OCI-LY7 (cell line): ENCODE measurements at regions not wholly inside any gene's neighbourhood (a gene's known extent, or its start where the extent isn't known, plus 50 kb on each side); places are given as distances from the start of the nearest gene placed in this dataset.

Experiments used
- BruUV-seq: library from RNA; stranded (reverse); fragments of 400-500 nt; replicated peaks from 2 replicates; lab custom pipeline; 2021; lab: Mats Ljungman, UMichigan
- CTCF ChIA-PET: fragments of 300-600 bp; sonication (Branson Sonifier 250); formaldehyde crosslinking; loops from one replicate; lab custom pipeline; 2022; ENCODE audit warnings: antibody characterized with exemption; ENCODE audit not compliant: unreplicated experiment; lab: Charles Lee
- POLR2A ChIA-PET: fragments of 300-600 bp; sonication (Branson Sonifier 250); formaldehyde crosslinking; loops from one replicate; lab custom pipeline; 2022; ENCODE audit warnings: antibody characterized with exemption; lab: Charles Lee
- DNase-seq: peaks from one replicate; pipeline ENCODE4 v3.0.0-alpha.2; 2015; ENCODE audit warnings: low spot score
- H2AFZ ChIP-seq: fragments of 200-600 bp; sonication (generic), shearing (Covaris generic); 2 replicates; pipeline ENCODE4 v1.6.1; 2014; ENCODE audit warnings: mild to moderate bottlenecking, antibody characterized with exemption, low read length, moderate library complexity
- H3K27ac ChIP-seq: fragments of 200-600 bp; sonication (generic); 2 replicates; pipeline ENCODE4 v1.5.1; 2014; ENCODE audit warnings: mixed run types, low read depth, mild to moderate bottlenecking, moderate library complexity, low read length, inconsistent platforms; ENCODE audit not compliant: poor library complexity, severe bottlenecking
- H3K36me3 ChIP-seq: fragments of 200-600 bp; sonication (generic); 2 replicates; pipeline ENCODE4 v1.6.1; 2014; ENCODE audit warnings: mild to moderate bottlenecking, antibody characterized with exemption, low read length, moderate library complexity, mixed read lengths; ENCODE audit not compliant: insufficient read depth
- H3K4me1 ChIP-seq: fragments of 200-600 bp; sonication (generic); 2 replicates; pipeline ENCODE4 v1.5.1; 2014; ENCODE audit warnings: mild to moderate bottlenecking, low read length; ENCODE audit not compliant: insufficient read depth, poor library complexity, severe bottlenecking
- H3K4me2 ChIP-seq: fragments of 200-600 bp; sonication (generic); 2 replicates; pipeline ENCODE4 v1.6.1; 2014; ENCODE audit warnings: mild to moderate bottlenecking, low read length
- H3K4me3 ChIP-seq: fragments of 200-600 bp; sonication (generic); 2 replicates; pipeline ENCODE4 v1.5.1; 2014; ENCODE audit warnings: mild to moderate bottlenecking, low read depth, low read length; ENCODE audit not compliant: poor library complexity, severe bottlenecking
- H3K79me2 ChIP-seq: fragments of 200-600 bp; sonication (generic); 2 replicates; pipeline ENCODE4 v1.6.1; 2016; ENCODE audit warnings: low read depth, mild to moderate bottlenecking, low read length, moderate library complexity, mixed read lengths; ENCODE audit not compliant: insufficient read depth
- H3K9me2 ChIP-seq: fragments of 200-600 bp; sonication (generic); 2 replicates; pipeline ENCODE4 v1.6.1; 2016; ENCODE audit warnings: mild to moderate bottlenecking, low read length, mixed read lengths; ENCODE audit not compliant: insufficient read depth
- H3K9me3 ChIP-seq: fragments of 200-600 bp; sonication (generic); 2 replicates; pipeline ENCODE4 v1.6.1; 2014; ENCODE audit warnings: mild to moderate bottlenecking, mixed run types, low read length, mixed read lengths
- H4K20me1 ChIP-seq: fragments of 200-600 bp; sonication (generic); 2 replicates; pipeline ENCODE4 v1.6.1; 2014; ENCODE audit warnings: mild to moderate bottlenecking, antibody characterized with exemption, low read length, moderate library complexity, mixed read lengths; ENCODE audit not compliant: insufficient read depth
- EZH2phosphoT487 ChIP-seq: fragments of 200-600 bp; sonication (generic); IDR thresholded peaks from 2 replicates; pipeline ENCODE4 v1.6.1; 2018; ENCODE audit warnings: low read depth, borderline replicate concordance, mild to moderate bottlenecking, mixed run types, antibody characterized with exemption, low read length, moderate library complexity, mixed read lengths
- intact Hi-C: fragments of 100-400 bp; cut with micrococcal nuclease; formaldehyde crosslinking; loops from one replicate; pipeline ENCODE4 v1.10.0; 2022; ENCODE audit not compliant: unreplicated experiment
- TF ChIP-seq, protein P1 (sequence below): fragments of 200-600 bp; sonication (generic); conservative IDR thresholded peaks from 2 replicates; pipeline ENCODE4 v1.5.1; 2014; ENCODE audit warnings: mild to moderate bottlenecking, antibody characterized with exemption, low read length, moderate library complexity, mixed read lengths

DNA sequence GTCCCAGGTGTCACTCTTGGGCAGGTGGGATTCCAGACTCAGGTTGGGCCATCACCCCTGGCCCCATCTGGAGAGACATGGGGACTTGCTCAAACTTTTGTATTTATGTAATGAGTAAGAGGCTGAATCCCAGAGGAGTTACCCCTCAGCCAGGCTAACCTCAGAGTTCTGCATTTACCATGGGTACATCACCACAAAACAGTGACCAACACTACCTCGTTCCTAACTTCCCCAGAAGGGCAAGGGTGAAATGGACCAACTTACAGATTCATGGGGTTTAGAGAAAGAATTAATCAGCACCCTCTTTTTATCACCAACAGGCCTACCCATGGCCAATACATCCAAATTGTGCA lies 259.9 kb upstream of the MARCKS start:
- POLR2A ChIA-PET: interaction anchor here (0.6 to 1.9 kb wide), 5 partner anchors 13 to 174 kb away, joined by 3 to 6 read pairs (median 3); no protein-coding TSS in a partner anchor
- no TSS peak for BruUV-seq
- intact Hi-C loops: no loop called here

GRCh38 chr6:113598786-113599185 lies 258.4 kb upstream of the MARCKS start:
- POLR2A ChIA-PET: no interaction called here
- no peaks in the 10 kb centered on the region for H4K20me1 ChIP-seq
- no TSS peak for BruUV-seq
- CTCF ChIA-PET: no interaction called here
- H2AFZ ChIP-seq: no peak overlapping the region
- peaks cover 10% of the 10 kb centered on the region for H3K4me1 ChIP-seq
- DNase-seq: no peak
- H3K4me3 ChIP-seq: no peak overlapping the region
- H3K9me2 ChIP-seq: no peaks in the 10 kb centered on the region
- peaks cover under 1% of the 10 kb centered on the region; the same call in 1 of the 2 replicates for H3K9me3 ChIP-seq
- H3K27ac ChIP-seq: no peak overlapping the region
- H3K36me3 ChIP-seq: no peaks in the 10 kb centered on the region
- no peak for TF ChIP-seq EZH2phosphoT487
- TF ChIP-seq, protein P1, sequence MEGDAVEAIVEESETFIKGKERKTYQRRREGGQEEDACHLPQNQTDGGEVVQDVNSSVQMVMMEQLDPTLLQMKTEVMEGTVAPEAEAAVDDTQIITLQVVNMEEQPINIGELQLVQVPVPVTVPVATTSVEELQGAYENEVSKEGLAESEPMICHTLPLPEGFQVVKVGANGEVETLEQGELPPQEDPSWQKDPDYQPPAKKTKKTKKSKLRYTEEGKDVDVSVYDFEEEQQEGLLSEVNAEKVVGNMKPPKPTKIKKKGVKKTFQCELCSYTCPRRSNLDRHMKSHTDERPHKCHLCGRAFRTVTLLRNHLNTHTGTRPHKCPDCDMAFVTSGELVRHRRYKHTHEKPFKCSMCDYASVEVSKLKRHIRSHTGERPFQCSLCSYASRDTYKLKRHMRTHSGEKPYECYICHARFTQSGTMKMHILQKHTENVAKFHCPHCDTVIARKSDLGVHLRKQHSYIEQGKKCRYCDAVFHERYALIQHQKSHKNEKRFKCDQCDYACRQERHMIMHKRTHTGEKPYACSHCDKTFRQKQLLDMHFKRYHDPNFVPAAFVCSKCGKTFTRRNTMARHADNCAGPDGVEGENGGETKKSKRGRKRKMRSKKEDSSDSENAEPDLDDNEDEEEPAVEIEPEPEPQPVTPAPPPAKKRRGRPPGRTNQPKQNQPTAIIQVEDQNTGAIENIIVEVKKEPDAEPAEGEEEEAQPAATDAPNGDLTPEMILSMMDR: no peak
- H3K4me2 ChIP-seq: no peak overlapping the region
- no peaks in the 10 kb centered on the region for H3K79me2 ChIP-seq
- intact Hi-C loops: no loop called here

More for the DNA sequence above, 259.9 kb upstream of the MARCKS start:
- CTCF ChIA-PET: no interaction called here
- Histone ChIP-seq H3K9me2 (no peaks in the 10 kb centered on the region), H2AFZ (peak overlapping the region; percentile 48; the same call in 1 of the 2 replicates), H3K27ac (no peak overlapping the region), H3K4me1 (peaks cover 22% of the 10 kb centered on the region), H3K4me2 (no peak overlapping the region), H3K36me3 (no peaks in the 10 kb centered on the region), H3K9me3 (peaks cover 6% of the 10 kb centered on the region; the same call in 1 of the 2 replicates), H4K20me1 (no peaks in the 10 kb centered on the region), H3K4me3 (no peak overlapping the region), H3K79me2 (no peaks in the 10 kb centered on the region)
- DNase-seq: peak; percentile 7
- TF ChIP-seq, protein P1: no peak
- TF ChIP-seq EZH2phosphoT487: no peak

- H4K20me1 ChIP-seq: no peaks in the 10 kb centered on the region
- H3K4me1 ChIP-seq: peaks cover 10% of the 10 kb centered on the region
- H3K4me3 ChIP-seq: no peak overlapping the region
- H3K9me3 ChIP-seq: no peaks in the 10 kb centered on the region
- no peak overlapping the region for H3K4me2 ChIP-seq
- intact Hi-C loops: no loop called here
- POLR2A ChIA-PET: interaction anchor here (0.6 to 1.2 kb wide), 2 partner anchors 11 to 61 kb away, joined by 3 to 4 read pairs; no protein-coding TSS in a partner anchor
- H3K27ac ChIP-seq: no peak overlapping the region
- no peaks in the 10 kb centered on the region for H3K9me2 ChIP-seq
- no peak overlapping the region for H2AFZ ChIP-seq
- BruUV-seq: no TSS peak
- no peak for DNase-seq
- TF ChIP-seq EZH2phosphoT487: no peak
- TF ChIP-seq, protein P1: no peak
- H3K79me2 ChIP-seq: no peaks in the 10 kb centered on the region
- H3K36me3 ChIP-seq: no peaks in the 10 kb centered on the region
- CTCF ChIA-PET: no interaction called here
These were observed 257.7 kb upstream of the MARCKS start for GRCh38 chr6:113599444-113599843.
